HCT116 (cell line): ENCODE measurements at regions not wholly inside any gene's neighbourhood (a gene's known extent, or its start where the extent isn't known, plus 50 kb on each side); places are given as distances from the start of the nearest gene placed in this dataset.

Experiments
- EZH2 ChIP-seq: fragments of 200-600 bp; sonication (generic); IDR thresholded peaks from 2 replicates; pipeline ENCODE4 v1.6.1; 2017; ENCODE audit warnings: antibody characterized with exemption, mixed run types
- EZH2phosphoT487 ChIP-seq: fragments of 200-600 bp; IDR thresholded peaks from 2 replicates; pipeline ENCODE4 v1.6.1; 2018; ENCODE audit warnings: antibody characterized with exemption, borderline replicate concordance
- ZFX ChIP-seq: fragments of 450-650 bp; IDR thresholded peaks from 2 replicates; pipeline ENCODE4 v1.6.1; 2017

- no peak for TF ChIP-seq EZH2phosphoT487
- no peak for TF ChIP-seq ZFX
- TF ChIP-seq EZH2: no peak
Observed at GRCh38 chr4:103306870-103307375, 108.8 kb upstream of the CENPE start.
